ENCODE measurements at regions not wholly inside any gene's neighbourhood (a gene's known extent, or its start where the extent isn't known, plus 50 kb on each side); places are given as distances from the start of the nearest gene placed in this dataset.

- no TSS peak for BruUV-seq (replicated peaks)
- no peak overlapping the region for H3K27ac Mint-ChIP-seq (ENCODE audit: unreplicated experiment)
- intact Hi-C loops (cut with micrococcal nuclease; ENCODE audit: unreplicated experiment) = loop anchor here (1.0 kb wide), 1 partner anchor 65 kb away; no protein-coding TSS in a partner anchor
- DNase-seq = peak; percentile 69
- H3K9me3 Mint-ChIP-seq (ENCODE audit: low read depth, unreplicated experiment) = no peaks in the 10 kb centered on the region
- TF ChIP-seq, protein P1, sequence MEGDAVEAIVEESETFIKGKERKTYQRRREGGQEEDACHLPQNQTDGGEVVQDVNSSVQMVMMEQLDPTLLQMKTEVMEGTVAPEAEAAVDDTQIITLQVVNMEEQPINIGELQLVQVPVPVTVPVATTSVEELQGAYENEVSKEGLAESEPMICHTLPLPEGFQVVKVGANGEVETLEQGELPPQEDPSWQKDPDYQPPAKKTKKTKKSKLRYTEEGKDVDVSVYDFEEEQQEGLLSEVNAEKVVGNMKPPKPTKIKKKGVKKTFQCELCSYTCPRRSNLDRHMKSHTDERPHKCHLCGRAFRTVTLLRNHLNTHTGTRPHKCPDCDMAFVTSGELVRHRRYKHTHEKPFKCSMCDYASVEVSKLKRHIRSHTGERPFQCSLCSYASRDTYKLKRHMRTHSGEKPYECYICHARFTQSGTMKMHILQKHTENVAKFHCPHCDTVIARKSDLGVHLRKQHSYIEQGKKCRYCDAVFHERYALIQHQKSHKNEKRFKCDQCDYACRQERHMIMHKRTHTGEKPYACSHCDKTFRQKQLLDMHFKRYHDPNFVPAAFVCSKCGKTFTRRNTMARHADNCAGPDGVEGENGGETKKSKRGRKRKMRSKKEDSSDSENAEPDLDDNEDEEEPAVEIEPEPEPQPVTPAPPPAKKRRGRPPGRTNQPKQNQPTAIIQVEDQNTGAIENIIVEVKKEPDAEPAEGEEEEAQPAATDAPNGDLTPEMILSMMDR (IDR thresholded peaks at IDR 0.05; ENCODE audit: unreplicated experiment) = peak; percentile 55
- no peak overlapping the region for H3K4me3 Mint-ChIP-seq (ENCODE audit: low read depth, unreplicated experiment)
- H3K27me3 Mint-ChIP-seq (ENCODE audit: unreplicated experiment) = peaks cover 36% of the 10 kb centered on the region
- CTCF ChIA-PET = no interaction called here
- no peaks in the 10 kb centered on the region for H3K36me3 Mint-ChIP-seq (ENCODE audit: insufficient read depth, unreplicated experiment)
- no peaks in the 10 kb centered on the region for H3K4me1 Mint-ChIP-seq (ENCODE audit: low read depth, unreplicated experiment)
Measured at GRCh38 chr14:21868442-21869046, 194.9 kb upstream of the OR4E1 start.

GRCh38 chr14:21867541-21867940 lies 193.9 kb upstream of the OR4E1 start:
- TF ChIP-seq, protein P1 (IDR thresholded peaks at IDR 0.05; ENCODE audit: unreplicated experiment) = no peak
- Mint-ChIP-seq H3K4me3 (ENCODE audit: low read depth, unreplicated experiment) (no peak overlapping the region), H3K36me3 (ENCODE audit: insufficient read depth, unreplicated experiment) (no peaks in the 10 kb centered on the region), H3K4me1 (ENCODE audit: low read depth, unreplicated experiment) (no peaks in the 10 kb centered on the region), H3K27ac (ENCODE audit: unreplicated experiment) (no peak overlapping the region), H3K9me3 (ENCODE audit: low read depth, unreplicated experiment) (no peaks in the 10 kb centered on the region), H3K27me3 (ENCODE audit: unreplicated experiment) (peaks cover 36% of the 10 kb centered on the region)
- intact Hi-C loops (cut with micrococcal nuclease; ENCODE audit: unreplicated experiment) = no loop called here
- BruUV-seq (replicated peaks) = no TSS peak
- CTCF ChIA-PET = no interaction called here
- DNase-seq = no peak

DNA sequence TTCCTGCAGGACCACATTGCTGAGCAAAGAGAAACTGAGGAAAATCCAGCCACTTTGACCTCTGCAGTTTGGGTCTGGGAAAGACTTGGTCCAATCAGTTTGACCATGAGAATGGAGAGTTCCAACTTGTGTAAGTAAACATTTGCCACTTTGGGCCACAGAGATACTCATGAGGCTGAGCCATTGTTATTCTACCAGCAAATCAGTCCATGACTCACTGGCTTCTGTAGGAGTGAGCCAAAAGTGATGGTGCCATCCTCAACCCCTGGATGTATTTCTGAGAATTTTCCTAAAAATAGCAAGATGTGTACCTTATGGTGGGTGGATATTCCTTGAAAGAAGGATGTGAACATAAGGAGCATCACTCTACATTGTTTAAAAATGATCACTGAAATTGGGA lies 192.9 kb upstream of the OR4E1 start:
- no peak for DNase-seq
- H3K36me3 Mint-ChIP-seq (ENCODE audit: insufficient read depth, unreplicated experiment) = no peaks in the 10 kb centered on the region
- H3K27ac Mint-ChIP-seq (ENCODE audit: unreplicated experiment) = no peak overlapping the region
- no peak overlapping the region for H3K4me3 Mint-ChIP-seq (ENCODE audit: low read depth, unreplicated experiment)
- H3K9me3 Mint-ChIP-seq (ENCODE audit: low read depth, unreplicated experiment) = no peaks in the 10 kb centered on the region
- intact Hi-C loops (cut with micrococcal nuclease; ENCODE audit: unreplicated experiment) = no loop called here
- no peaks in the 10 kb centered on the region for H3K4me1 Mint-ChIP-seq (ENCODE audit: low read depth, unreplicated experiment)
- no TSS peak for BruUV-seq (replicated peaks)
- CTCF ChIA-PET = no interaction called here
- TF ChIP-seq, protein P1 (IDR thresholded peaks at IDR 0.05; ENCODE audit: unreplicated experiment) = no peak
- peaks cover 41% of the 10 kb centered on the region for H3K27me3 Mint-ChIP-seq (ENCODE audit: unreplicated experiment)

GRCh38 chr14:21863289-21863688 lies 189.7 kb upstream of the OR4E1 start:
- Mint-ChIP-seq H3K4me3 (ENCODE audit: low read depth, unreplicated experiment) (no peak overlapping the region), H3K27ac (ENCODE audit: unreplicated experiment) (no peak overlapping the region), H3K36me3 (ENCODE audit: insufficient read depth, unreplicated experiment) (no peaks in the 10 kb centered on the region), H3K9me3 (ENCODE audit: low read depth, unreplicated experiment) (no peaks in the 10 kb centered on the region), H3K4me1 (ENCODE audit: low read depth, unreplicated experiment) (no peaks in the 10 kb centered on the region), H3K27me3 (ENCODE audit: unreplicated experiment) (peaks cover 56% of the 10 kb centered on the region)
- intact Hi-C loops (cut with micrococcal nuclease; ENCODE audit: unreplicated experiment) = no loop called here
- no peak for DNase-seq
- BruUV-seq (replicated peaks) = no TSS peak
- TF ChIP-seq, protein P1 (IDR thresholded peaks at IDR 0.05; ENCODE audit: unreplicated experiment) = no peak
- CTCF ChIA-PET = interaction anchor here (2.3 kb wide), 1 partner anchor 11 kb away, joined by 9 read pairs; no protein-coding TSS in a partner anchor

All from Calu3 (cell line).